ENCODE measurements at regions not wholly inside any gene's neighbourhood (a gene's known extent, or its start where the extent isn't known, plus 50 kb on each side); places are given as distances from the start of the nearest gene placed in this dataset.
A peak's percentile ranks its signal among the peaks of the same experiment; 100 is the strongest.

- 0% methylated on average over 2 of the region's 2 CpGs for WGBS (ENCODE audit: insufficient coverage, low coverage, missing lambda C conversion rate)
- Histone ChIP-seq H3K27ac (ENCODE audit: extremely low read depth, low read depth, low read length) (no peak overlapping the region), H3K36me3 (ENCODE audit: control insufficient read depth, insufficient read depth, low read length) (no peaks in the 10 kb centered on the region), H4K20me1 (replicated peaks; ENCODE audit: control insufficient read depth, insufficient read depth, low read length) (no peaks in the 10 kb centered on the region), H3K9me1 (ENCODE audit: control insufficient read depth, insufficient read depth, low read length) (no peaks in the 10 kb centered on the region), H3K4me3 (no peak overlapping the region), H3K4me1 (replicated peaks in 1 of 2; ENCODE audit: control insufficient read depth in 2 of 2, insufficient read depth in 2 of 2, low read length in 2 of 2) (0 out of 5 replicates have a peak, but pooled peaks cover 0 to under 1% of the 10 kb centered on the region in 2 experiments), H3K9me3 (replicated peaks; ENCODE audit: control insufficient read depth, insufficient read depth, low read depth, low read length) (no peaks in the 10 kb centered on the region), H3K79me2 (ENCODE audit: control insufficient read depth, insufficient read depth, low read length) (no peaks in the 10 kb centered on the region), H2AFZ (ENCODE audit: low read depth, low read length) (no peak overlapping the region), H3K4me2 (ENCODE audit: insufficient read depth, low read length) (no peak overlapping the region), H3K9ac (ENCODE audit: insufficient read depth in 1 of 2, low read depth in 2 of 2, low read length in 2 of 2) (no peak overlapping the region), H3K27me3 (ENCODE audit: control insufficient read depth in 2 of 2, insufficient read depth in 2 of 2, low read length in 2 of 2) (peaks cover 0 to 8% of the 10 kb centered on the region in 2 experiments; a peak in 2 of 5 replicates)
- intact Hi-C loops (cut with micrococcal nuclease) (no loop called here), in situ Hi-C loops (cut with MboI) (no loop called here)
- no peak for DNase-seq (ENCODE audit: extremely low read depth in 1 of 4, low spot score in 3 of 4)
- ChIA-PET POLR2A (interaction anchor here (0.7 to 1.2 kb wide), 3 partner anchors 15 to 143 kb away, joined by 3 to 6 read pairs (median 4); no protein-coding TSS in a partner anchor), CTCF (ENCODE audit: low intra/inter-chr PET ratio) (no interaction called here)
- ATAC-seq, result no peak
- TF ChIP-seq JUND (IDR thresholded peaks at IDR 0.05; ENCODE audit: borderline replicate concordance, low read depth, low read length) (0 out of 2 replicates have a peak, but pooled peaks have one; percentile 7), JUND (tag; IDR thresholded peaks at IDR 0.05; ENCODE audit: borderline replicate concordance, low read depth, low read length) (no peak), ZBTB9 (CRISPR knock-in tag; IDR thresholded peaks at IDR 0.05) (peak; percentile 75; the same call in 1 of the 2 replicates), SMARCE1 (IDR thresholded peaks at IDR 0.05) (no peak)
- BruUV-seq (replicated peaks), result no TSS peak
- FAIRE-seq, result no peak
Observed at GRCh38 chr12:108040947-108041346, 88.1 kb upstream of the WSCD2 start.

- intact Hi-C loops (cut with micrococcal nuclease), result no loop called here
- H3K79me2 ChIP-seq (ENCODE audit: control insufficient read depth, insufficient read depth, low read length), result no peaks in the 10 kb centered on the region
- H3K9me3 ChIP-seq (replicated peaks; ENCODE audit: control insufficient read depth, insufficient read depth, low read depth, low read length), result no peaks in the 10 kb centered on the region
- H3K4me3 ChIP-seq, result no peak overlapping the region
- H3K27me3 ChIP-seq (ENCODE audit: control insufficient read depth in 2 of 2, insufficient read depth in 2 of 2, low read length in 2 of 2), result peaks cover 5 to 17% of the 10 kb centered on the region in 2 experiments; a peak in 4 of 5 replicates
- POLR2A ChIA-PET, result interaction anchor here (1.0 kb wide), 1 partner anchor 13 kb away, joined by 4 read pairs; no protein-coding TSS in a partner anchor
- in situ Hi-C loops (cut with MboI), result no loop called here
- no peak overlapping the region for H3K4me2 ChIP-seq (ENCODE audit: insufficient read depth, low read length)
- H3K4me1 ChIP-seq (replicated peaks in 1 of 2; ENCODE audit: control insufficient read depth in 2 of 2, insufficient read depth in 2 of 2, low read length in 2 of 2), result peaks cover 2 to 5% of the 10 kb centered on the region in 2 experiments; a peak in 2 of 5 replicates
- no TSS peak for BruUV-seq (replicated peaks)
- no peak overlapping the region for H3K9ac ChIP-seq (ENCODE audit: insufficient read depth in 1 of 2, low read depth in 2 of 2, low read length in 2 of 2)
- no peak overlapping the region for H2AFZ ChIP-seq (ENCODE audit: low read depth, low read length)
- H3K27ac ChIP-seq (ENCODE audit: extremely low read depth, low read depth, low read length), result no peak overlapping the region
- no peaks in the 10 kb centered on the region for H4K20me1 ChIP-seq (replicated peaks; ENCODE audit: control insufficient read depth, insufficient read depth, low read length)
- WGBS (ENCODE audit: insufficient coverage, low coverage, missing lambda C conversion rate), result 0% methylated on average over 3 of the region's 3 CpGs
- ATAC-seq (no peak), DNase-seq (ENCODE audit: extremely low read depth in 1 of 4, low spot score in 3 of 4) (no peak), FAIRE-seq (no peak)
- CTCF ChIA-PET (ENCODE audit: low intra/inter-chr PET ratio), result no interaction called here
- no peaks in the 10 kb centered on the region for H3K9me1 ChIP-seq (ENCODE audit: control insufficient read depth, insufficient read depth, low read length)
- no peaks in the 10 kb centered on the region for H3K36me3 ChIP-seq (ENCODE audit: control insufficient read depth, insufficient read depth, low read length)
- TF ChIP-seq NRF1 (conservative IDR thresholded peaks at IDR 0.05 in 1 of 2, IDR thresholded peaks at IDR 0.05 in 1 of 2) (no peak), CEBPB (tag; IDR thresholded peaks at IDR 0.05) (no peak), YY1 (IDR thresholded peaks at IDR 0.05; ENCODE audit: borderline replicate concordance in 1 of 3, control insufficient read depth in 1 of 3, extremely low read depth in 1 of 3, insufficient read depth in 3 of 3, insufficient read length in 1 of 3, insufficient replicate concordance in 2 of 3, low read depth in 1 of 3, low read length in 2 of 3) (no peak), CHAMP1 (IDR thresholded peaks at IDR 0.05) (no peak), ID3 (CRISPR knock-in tag; IDR thresholded peaks at IDR 0.05) (no peak), ID3 (tag; IDR thresholded peaks at IDR 0.05) (no peak), RFX1 (IDR thresholded peaks at IDR 0.05) (no peak)
Observed at GRCh38 chr12:108043286-108043685, 85.8 kb upstream of the WSCD2 start.

Measured in K562 (cell line).